Suprapubic skin (tissue), 4 donors: ENCODE measurements at regions not wholly inside any gene's neighbourhood (a gene's known extent, or its start where the extent isn't known, plus 50 kb on each side); places are given as distances from the start of the nearest gene placed in this dataset.

ENCODE experiments used
- EP300 ChIP-seq: sonication (generic); formaldehyde crosslinking; IDR thresholded peaks from one replicate; pipeline ENCODE4 v1.6.1; 2017; ENCODE audit warnings: antibody characterized with exemption
- POLR2A ChIP-seq, 2 donors: fragments of 450-650 bp; IDR thresholded peaks; one replicate each; pipeline ENCODE4 v1.6.1; 2017; ENCODE audit warnings: antibody characterized with exemption in 2 of 2, mild to moderate bottlenecking in 2 of 2, moderate library complexity in 2 of 2
- POLR2AphosphoS5 ChIP-seq, 3 donors: sonication (generic); formaldehyde crosslinking; IDR thresholded peaks; one replicate each; pipeline ENCODE4 v1.6.1; 2017; ENCODE audit warnings: antibody characterized with exemption in 3 of 3
- TF ChIP-seq, protein P1 (sequence below), 2 donors: fragments of 200-600 bp in 1 of 2; fragments of 450-650 bp in 1 of 2; sonication (generic) in 1 of 2; IDR thresholded peaks; one replicate each; pipeline ENCODE4 v1.5.1; 2016 to 2019; ENCODE audit warnings: antibody characterized with exemption in 2 of 2, mild to moderate bottlenecking in 1 of 2, moderate library complexity in 1 of 2

GRCh38 chr5:163712011-163712410 is 206.6 kb downstream of the MAT2B start:
- TF ChIP-seq, protein P1, sequence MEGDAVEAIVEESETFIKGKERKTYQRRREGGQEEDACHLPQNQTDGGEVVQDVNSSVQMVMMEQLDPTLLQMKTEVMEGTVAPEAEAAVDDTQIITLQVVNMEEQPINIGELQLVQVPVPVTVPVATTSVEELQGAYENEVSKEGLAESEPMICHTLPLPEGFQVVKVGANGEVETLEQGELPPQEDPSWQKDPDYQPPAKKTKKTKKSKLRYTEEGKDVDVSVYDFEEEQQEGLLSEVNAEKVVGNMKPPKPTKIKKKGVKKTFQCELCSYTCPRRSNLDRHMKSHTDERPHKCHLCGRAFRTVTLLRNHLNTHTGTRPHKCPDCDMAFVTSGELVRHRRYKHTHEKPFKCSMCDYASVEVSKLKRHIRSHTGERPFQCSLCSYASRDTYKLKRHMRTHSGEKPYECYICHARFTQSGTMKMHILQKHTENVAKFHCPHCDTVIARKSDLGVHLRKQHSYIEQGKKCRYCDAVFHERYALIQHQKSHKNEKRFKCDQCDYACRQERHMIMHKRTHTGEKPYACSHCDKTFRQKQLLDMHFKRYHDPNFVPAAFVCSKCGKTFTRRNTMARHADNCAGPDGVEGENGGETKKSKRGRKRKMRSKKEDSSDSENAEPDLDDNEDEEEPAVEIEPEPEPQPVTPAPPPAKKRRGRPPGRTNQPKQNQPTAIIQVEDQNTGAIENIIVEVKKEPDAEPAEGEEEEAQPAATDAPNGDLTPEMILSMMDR (IDR thresholded peaks at IDR 0.05) = no peak
- TF ChIP-seq EP300 (no peak), POLR2AphosphoS5 (IDR thresholded peaks at IDR 0.05) (no peak), POLR2A (IDR thresholded peaks at IDR 0.05) (no peak)
